A549 (cell line): ENCODE measurements at regions not wholly inside any gene's neighbourhood (a gene's known extent, or its start where the extent isn't known, plus 50 kb on each side); places are given as distances from the start of the nearest gene placed in this dataset.

ENCODE experiments used
- ATAC-seq, 2 experiments: fragments of 200-7000 bp in 1 of 2; fragments of >200 bp in 1 of 2; cut with Nextera tagmentation in 1 of 2; cut with Tn5 transposase in 1 of 2; 3 replicates each; pipeline versions ENCODE4 v1.8.0 to v1.9.1; 2018 to 2020; ENCODE audit warnings: mild to moderate bottlenecking in 1 of 2, moderate library complexity in 1 of 2
- CTCF ChIA-PET: fragments of 300-600 bp; sonication (Branson Sonifier 250); formaldehyde crosslinking; extraction: SDS; loops from one replicate; lab custom pipeline; 2021; ENCODE audit warnings: antibody characterized with exemption, inconsistent platforms; lab: Yijun Ruan, JAX
- POLR2A ChIA-PET: fragments of 350-600 bp; formaldehyde crosslinking; extraction: SDS; loops from one replicate; lab custom pipeline; 2021; ENCODE audit warnings: antibody characterized with exemption, inconsistent platforms; lab: Yijun Ruan, JAX
- DNase-seq, 2 experiments: peaks; one replicate each; pipeline versions ENCODE4 v3.0.0 to v3.0.0-alpha.2; 2011 to 2016; ENCODE audit warnings: low read depth in 1 of 2, low spot score in 1 of 2
- FAIRE-seq: peaks from 2 replicates; lab custom pipeline; 2011; peaks lifted over from hg19 to GRCh38; lab: Jason Lieb, UNC
- H3K27ac ChIP-seq, 2 experiments: fragments of >200 bp; sonication (Bioruptor Twin); formaldehyde crosslinking; 3 replicates each; pipeline ENCODE4 v1.5.1; 2016 to 2017
- H3K4me1 ChIP-seq: fragments of >200 bp; sonication (Bioruptor Twin); formaldehyde crosslinking; 3 replicates; pipeline ENCODE4 v1.6.1; 2016
- H3K4me2 ChIP-seq: fragments of >200 bp; sonication (Bioruptor Twin); formaldehyde crosslinking; 3 replicates; pipeline ENCODE4 v1.6.1; 2016
- H3K4me3 ChIP-seq: fragments of >200 bp; sonication (Bioruptor Twin); formaldehyde crosslinking; 3 replicates; pipeline ENCODE4 v1.5.1; 2016
- H3K9me3 ChIP-seq: fragments of >200 bp; sonication (Bioruptor Twin); formaldehyde crosslinking; 3 replicates; pipeline ENCODE4 v1.6.1; 2016
- CEBPB ChIP-seq, 2 experiments: fragments of >200 bp in 1 of 2; sonication (Bioruptor Twin) in 1 of 2; formaldehyde crosslinking in 1 of 2; IDR thresholded peaks; 2 replicates each; pipeline ENCODE4 v1.6.1; 2012 to 2016
- CHD2 ChIP-seq: fragments of 150-350 bp; IDR thresholded peaks from 2 replicates; pipeline ENCODE4 v1.6.1; 2014; ENCODE audit warnings: low read length; ENCODE audit not compliant: partially characterized antibody
- EHF ChIP-seq: fragments of 250-450 bp; sonication (Bioruptor Pico); IDR thresholded peaks from 2 replicates; pipeline ENCODE4 v1.5.0; 2020; ENCODE audit warnings: mild to moderate bottlenecking
- EHMT2 ChIP-seq: fragments of 200-600 bp; sonication (generic); IDR thresholded peaks from 2 replicates; pipeline ENCODE4 v1.6.1; 2016; ENCODE audit warnings: antibody characterized with exemption, low read depth, mild to moderate bottlenecking, moderate library complexity
- FOXS1 ChIP-seq: fragments of 250-450 bp; sonication (Bioruptor Pico); IDR thresholded peaks from 2 replicates; pipeline ENCODE4 v1.5.0; 2020; ENCODE audit warnings: mild to moderate bottlenecking, moderate library complexity
- HEYL ChIP-seq: fragments of 250-450 bp; sonication (Bioruptor Pico); IDR thresholded peaks from 2 replicates; pipeline ENCODE4 v1.8.0; 2021; ENCODE audit warnings: mild to moderate bottlenecking, moderate library complexity
- HOXB5 ChIP-seq: fragments of 250-450 bp; sonication (Bioruptor Pico); IDR thresholded peaks from 2 replicates; pipeline ENCODE4 v1.5.0; 2020; ENCODE audit warnings: mild to moderate bottlenecking, moderate library complexity
- JUN ChIP-seq, 2 experiments: fragments of >200 bp; sonication (Bioruptor Twin); formaldehyde crosslinking; IDR thresholded peaks; 2 replicates in 1 of 2; 3 replicates in 1 of 2; pipeline ENCODE4 v1.6.1; 2016 to 2017
- JUNB ChIP-seq: fragments of >200 bp; sonication (Bioruptor Twin); formaldehyde crosslinking; IDR thresholded peaks from 2 replicates; pipeline ENCODE4 v1.6.1; 2016
- KDM1A ChIP-seq: fragments of 200-600 bp; sonication (generic); IDR thresholded peaks from 2 replicates; pipeline ENCODE4 v1.6.1; 2016; ENCODE audit warnings: low read depth, mild to moderate bottlenecking
- MAFK ChIP-seq: fragments of 450-650 bp; IDR thresholded peaks from 2 replicates; pipeline ENCODE4 v1.6.1; 2014; ENCODE audit not compliant: partially characterized antibody
- MAZ ChIP-seq: fragments of 150-350 bp; IDR thresholded peaks from 2 replicates; pipeline ENCODE4 v1.6.1; 2014; ENCODE audit warnings: antibody characterized with exemption, low read depth, low read length, borderline replicate concordance
- POLR2AphosphoS2 ChIP-seq: conservative IDR thresholded peaks from 2 replicates; pipeline ENCODE4 v1.6.1; 2012; ENCODE audit warnings: low read length, improper control_type of control experiment, inconsistent platforms
- RAD21 ChIP-seq, 2 experiments: fragments of >200 bp in 1 of 2; sonication (Bioruptor Twin) in 1 of 2; formaldehyde crosslinking in 1 of 2; IDR thresholded peaks in 1 of 2; conservative IDR thresholded peaks in 1 of 2; 2 replicates in 1 of 2; 3 replicates in 1 of 2; pipeline ENCODE4 v1.6.1; 2012 to 2018; ENCODE audit warnings: inconsistent platforms in 1 of 2
- RARB ChIP-seq: fragments of 250-450 bp; sonication (Bioruptor Pico); IDR thresholded peaks from 2 replicates; pipeline ENCODE4 v1.8.0; 2021; ENCODE audit warnings: mild to moderate bottlenecking, moderate library complexity
- RFX5 ChIP-seq: fragments of 450-650 bp; IDR thresholded peaks from 2 replicates; pipeline ENCODE4 v1.7.1; 2014; ENCODE audit warnings: antibody characterized with exemption, mild to moderate bottlenecking, moderate library complexity
- SMC3 ChIP-seq: fragments of >200 bp; sonication (Bioruptor Twin); formaldehyde crosslinking; IDR thresholded peaks from 3 replicates; pipeline ENCODE4 v1.6.1; 2018; ENCODE audit warnings: inconsistent platforms
- SREBF2 ChIP-seq: fragments of 450-650 bp; IDR thresholded peaks from 2 replicates; pipeline ENCODE4 v1.6.1; 2014; ENCODE audit warnings: mild to moderate bottlenecking, moderate library complexity
- TP53 ChIP-seq: fragments of 250-450 bp; sonication (Bioruptor Pico); IDR thresholded peaks from 2 replicates; pipeline ENCODE4 v1.5.0; 2021; ENCODE audit warnings: mild to moderate bottlenecking, moderate library complexity
- WGBS: methylation state at CpG from one replicate; pipeline ENCODE4 v1.1.6; 2017; ENCODE audit errors: missing lambda C conversion rate; 5-methylcytosine and 5-hydroxymethylcytosine counted together
- TF ChIP-seq, protein P1 (sequence below): fragments of >200 bp; sonication (Bioruptor Twin); formaldehyde crosslinking; IDR thresholded peaks from 2 replicates; pipeline ENCODE4 v1.6.1; 2016
- TF ChIP-seq, protein P2 (sequence below): fragments of 450-650 bp; IDR thresholded peaks from 2 replicates; pipeline ENCODE4 v1.6.1; 2014; ENCODE audit warnings: antibody characterized with exemption
- TF ChIP-seq, protein P3 (sequence below): fragments of >200 bp; sonication (Bioruptor Twin); formaldehyde crosslinking; IDR thresholded peaks from 3 replicates; pipeline ENCODE4 v1.5.1; 2016
- TF ChIP-seq, protein P4 (sequence below): fragments of 250-450 bp; sonication (Bioruptor Pico); IDR thresholded peaks from 2 replicates; pipeline ENCODE4 v1.5.0; 2020; ENCODE audit warnings: low read depth, mild to moderate bottlenecking, moderate library complexity

DNA sequence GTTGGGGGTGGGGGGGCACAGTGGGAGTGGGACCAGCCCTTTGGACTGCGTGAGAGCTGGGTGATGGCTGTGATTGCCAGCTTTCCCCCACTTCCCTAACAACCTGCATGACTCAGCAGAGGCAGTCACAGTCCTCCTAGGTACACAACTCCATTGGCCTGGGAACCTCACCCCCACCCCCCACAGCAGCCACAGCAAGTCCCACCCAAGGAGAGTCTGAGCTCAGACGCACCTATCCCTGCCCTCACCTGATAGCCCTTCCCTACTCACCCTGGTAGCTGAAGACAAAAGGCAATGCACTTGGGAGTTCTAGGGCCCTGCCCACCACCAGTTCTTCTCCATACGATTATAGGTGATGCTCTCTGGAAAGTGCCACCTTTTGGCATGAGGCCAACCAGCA is 188.9 kb downstream of the ZNF648 start:
- POLR2A ChIA-PET = no interaction called here
- no peak for FAIRE-seq

DNA sequence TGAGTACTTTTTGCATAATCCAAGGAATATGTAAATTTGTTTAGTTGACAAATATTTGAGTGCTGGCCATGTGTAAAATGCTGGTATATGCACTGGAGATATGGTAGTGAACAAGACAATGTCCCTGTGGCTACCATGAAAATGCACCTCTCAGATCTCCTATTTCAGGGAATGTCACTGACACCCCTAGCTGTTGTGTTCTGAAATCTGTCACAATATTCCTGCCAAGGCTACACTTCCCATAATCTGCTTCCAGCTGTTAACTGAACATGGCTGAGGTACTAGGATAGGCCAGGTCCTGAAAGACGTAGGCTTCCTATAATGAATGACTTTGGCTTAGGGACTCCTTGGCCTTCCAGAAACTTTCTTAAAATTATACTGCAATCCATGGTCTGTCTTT is 197.8 kb downstream of the ZNF648 start:
- ChIA-PET POLR2A (no interaction called here), CTCF (no interaction called here)
- DNase-seq = no peak
- FAIRE-seq = no peak
- TF ChIP-seq MAFK (no peak), RAD21 (conservative IDR thresholded peaks at IDR 0.05 in 1 of 2, IDR thresholded peaks at IDR 0.05 in 1 of 2) (no peak), FOXS1 (CRISPR knock-in tag) (no peak), CHD2 (no peak), KDM1A (no peak), TP53 (CRISPR knock-in tag) (no peak), HEYL (no peak), CEBPB (IDR thresholded peaks at IDR 0.05) (no peak), EHF (no peak), SREBF2 (no peak), HOXB5 (CRISPR knock-in tag) (no peak)
- TF ChIP-seq, protein P1, sequence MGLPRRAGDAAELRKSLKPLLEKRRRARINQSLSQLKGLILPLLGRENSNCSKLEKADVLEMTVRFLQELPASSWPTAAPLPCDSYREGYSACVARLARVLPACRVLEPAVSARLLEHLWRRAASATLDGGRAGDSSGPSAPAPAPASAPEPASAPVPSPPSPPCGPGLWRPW = no peak
- TF ChIP-seq, protein P2, sequence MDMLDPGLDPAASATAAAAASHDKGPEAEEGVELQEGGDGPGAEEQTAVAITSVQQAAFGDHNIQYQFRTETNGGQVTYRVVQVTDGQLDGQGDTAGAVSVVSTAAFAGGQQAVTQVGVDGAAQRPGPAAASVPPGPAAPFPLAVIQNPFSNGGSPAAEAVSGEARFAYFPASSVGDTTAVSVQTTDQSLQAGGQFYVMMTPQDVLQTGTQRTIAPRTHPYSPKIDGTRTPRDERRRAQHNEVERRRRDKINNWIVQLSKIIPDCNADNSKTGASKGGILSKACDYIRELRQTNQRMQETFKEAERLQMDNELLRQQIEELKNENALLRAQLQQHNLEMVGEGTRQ = no peak
- TF ChIP-seq, protein P3, sequence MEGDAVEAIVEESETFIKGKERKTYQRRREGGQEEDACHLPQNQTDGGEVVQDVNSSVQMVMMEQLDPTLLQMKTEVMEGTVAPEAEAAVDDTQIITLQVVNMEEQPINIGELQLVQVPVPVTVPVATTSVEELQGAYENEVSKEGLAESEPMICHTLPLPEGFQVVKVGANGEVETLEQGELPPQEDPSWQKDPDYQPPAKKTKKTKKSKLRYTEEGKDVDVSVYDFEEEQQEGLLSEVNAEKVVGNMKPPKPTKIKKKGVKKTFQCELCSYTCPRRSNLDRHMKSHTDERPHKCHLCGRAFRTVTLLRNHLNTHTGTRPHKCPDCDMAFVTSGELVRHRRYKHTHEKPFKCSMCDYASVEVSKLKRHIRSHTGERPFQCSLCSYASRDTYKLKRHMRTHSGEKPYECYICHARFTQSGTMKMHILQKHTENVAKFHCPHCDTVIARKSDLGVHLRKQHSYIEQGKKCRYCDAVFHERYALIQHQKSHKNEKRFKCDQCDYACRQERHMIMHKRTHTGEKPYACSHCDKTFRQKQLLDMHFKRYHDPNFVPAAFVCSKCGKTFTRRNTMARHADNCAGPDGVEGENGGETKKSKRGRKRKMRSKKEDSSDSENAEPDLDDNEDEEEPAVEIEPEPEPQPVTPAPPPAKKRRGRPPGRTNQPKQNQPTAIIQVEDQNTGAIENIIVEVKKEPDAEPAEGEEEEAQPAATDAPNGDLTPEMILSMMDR = no peak
- Histone ChIP-seq H3K27ac (no peak overlapping the region), H3K9me3 (no peaks in the 10 kb centered on the region), H3K4me1 (no peaks in the 10 kb centered on the region), H3K4me3 (no peak overlapping the region), H3K4me2 (no peak overlapping the region)
- ATAC-seq = no peak
- 0% methylated on average over 1 of the region's 1 CpG for WGBS

More for the DNA sequence above, 188.9 kb downstream of the ZNF648 start:
- TF ChIP-seq EHMT2 = no peak
- TF ChIP-seq POLR2AphosphoS2 = no peak
- no peak for TF ChIP-seq RARB
- TF ChIP-seq JUNB = no peak
- TF ChIP-seq SMC3 = no peak
- TF ChIP-seq JUN (IDR thresholded peaks at IDR 0.05) = no peak
- TF ChIP-seq FOXS1 (CRISPR knock-in tag) = no peak
- TF ChIP-seq, protein P4, sequence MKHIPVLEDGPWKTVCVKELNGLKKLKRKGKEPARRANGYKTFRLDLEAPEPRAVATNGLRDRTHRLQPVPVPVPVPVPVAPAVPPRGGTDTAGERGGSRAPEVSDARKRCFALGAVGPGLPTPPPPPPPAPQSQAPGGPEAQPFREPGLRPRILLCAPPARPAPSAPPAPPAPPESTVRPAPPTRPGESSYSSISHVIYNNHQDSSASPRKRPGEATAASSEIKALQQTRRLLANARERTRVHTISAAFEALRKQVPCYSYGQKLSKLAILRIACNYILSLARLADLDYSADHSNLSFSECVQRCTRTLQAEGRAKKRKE (CRISPR knock-in tag) = no peak
- TF ChIP-seq MAZ = no peak
- no peak for TF ChIP-seq HOXB5 (CRISPR knock-in tag)
- no peak for TF ChIP-seq RFX5
- TF ChIP-seq, protein P2 = no peak
- TF ChIP-seq, protein P3 = no peak
- DNase-seq = no peak
- Histone ChIP-seq H3K9me3 (no peaks in the 10 kb centered on the region), H3K4me2 (no peak overlapping the region), H3K27ac (no peak overlapping the region), H3K4me3 (no peak overlapping the region), H3K4me1 (no peaks in the 10 kb centered on the region)
- CTCF ChIA-PET = interaction anchor here (0.6 kb wide), 1 partner anchor 492 kb away, joined by 3 read pairs; no protein-coding TSS in a partner anchor
- 0% methylated on average over 3 of the region's 3 CpGs for WGBS
- no peak for ATAC-seq
